Hematopoietic multipotent progenitor cell treated with erythropoietin and hydrocortisone succinate and interleukin-3 and kit ligand, for 8 days (in vitro differentiated cells): ENCODE measurements at regions not wholly inside any gene's neighbourhood (a gene's known extent, or its start where the extent isn't known, plus 50 kb on each side); places are given as distances from the start of the nearest gene placed in this dataset.

Experiments
- DNase-seq: peaks from one replicate; pipeline ENCODE4 v3.0.0-alpha.2; 2015

DNA sequence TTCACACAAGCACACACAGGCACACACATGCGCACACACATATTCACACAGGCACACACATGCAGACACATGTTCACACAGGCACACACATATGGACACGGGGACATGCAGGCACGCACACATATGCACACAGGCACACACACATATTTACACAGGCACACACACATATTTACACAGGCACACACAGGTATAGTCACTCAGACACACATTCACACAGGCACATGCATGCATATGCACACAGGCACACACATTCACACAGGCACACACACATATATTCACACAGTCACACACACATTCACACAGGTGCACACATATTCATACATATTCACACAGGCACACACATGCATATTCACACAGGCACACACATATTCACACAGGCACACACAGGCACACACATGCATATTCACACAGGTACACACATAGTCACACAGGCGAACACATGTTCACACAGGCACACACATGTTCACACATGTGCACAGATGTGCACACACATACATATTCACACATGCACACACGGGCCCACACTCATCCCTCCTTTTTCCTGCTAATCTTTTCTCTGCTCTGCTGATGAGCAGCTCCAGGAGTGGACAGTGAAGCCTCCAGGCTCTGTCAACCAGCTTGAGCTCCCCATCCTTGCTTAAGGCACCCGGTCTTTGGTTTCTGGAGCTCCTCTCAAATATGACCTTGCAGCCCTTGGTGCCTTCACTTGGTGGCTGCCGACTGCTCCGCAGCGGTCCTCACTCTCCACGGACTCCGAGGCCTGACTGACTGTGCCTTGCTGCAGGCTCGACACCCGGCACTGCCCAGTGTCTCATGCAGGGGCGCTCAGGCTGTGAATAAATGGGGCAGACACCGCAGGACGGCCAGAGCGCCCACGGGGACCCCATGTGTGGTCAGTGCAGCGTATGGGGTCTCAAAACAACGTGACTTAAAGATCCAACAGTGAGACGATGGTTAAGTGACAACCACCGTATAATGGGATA lies 581.2 kb upstream of the MGMT start:
- DNase-seq = no peak

DNA sequence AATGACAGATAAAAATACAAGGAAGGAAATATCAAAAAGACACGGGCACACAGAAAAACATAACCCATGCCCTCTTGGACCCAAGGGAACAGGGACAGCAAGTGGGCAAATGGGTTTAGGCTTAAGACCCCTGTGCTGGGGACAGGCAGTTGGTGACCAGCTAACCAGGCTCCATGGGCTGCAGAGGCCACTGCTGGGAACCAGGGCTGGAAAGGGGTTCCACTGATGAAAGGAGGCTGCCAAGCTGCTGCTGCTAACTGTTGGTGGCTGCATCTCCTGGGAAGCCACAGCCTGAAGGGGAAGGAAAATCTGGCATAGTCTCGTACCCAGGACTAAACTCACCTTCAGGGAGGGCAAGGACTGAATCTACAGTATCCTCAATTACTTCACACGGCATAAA lies 579.2 kb upstream of the MGMT start:
- DNase-seq = no peak

DNA sequence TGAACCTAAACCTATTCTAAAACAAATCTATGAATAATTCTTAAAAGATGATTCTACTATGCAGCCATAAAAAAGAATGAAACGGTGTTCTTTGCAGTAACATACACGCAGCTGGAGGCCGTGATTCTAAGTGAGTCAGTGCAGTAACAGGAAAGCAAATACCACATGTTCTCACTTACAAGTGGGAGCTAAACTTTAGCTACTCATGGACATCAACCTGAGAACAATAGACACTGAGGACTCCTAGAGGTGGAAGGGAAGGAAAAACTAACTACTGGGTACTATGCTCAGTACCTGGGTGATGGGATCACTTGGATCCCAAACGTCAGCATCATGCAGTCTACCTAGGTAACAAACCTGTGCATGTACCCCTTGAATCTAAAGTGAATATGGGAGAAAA lies 575.0 kb upstream of the MGMT start:
- DNase-seq = no peak

DNA sequence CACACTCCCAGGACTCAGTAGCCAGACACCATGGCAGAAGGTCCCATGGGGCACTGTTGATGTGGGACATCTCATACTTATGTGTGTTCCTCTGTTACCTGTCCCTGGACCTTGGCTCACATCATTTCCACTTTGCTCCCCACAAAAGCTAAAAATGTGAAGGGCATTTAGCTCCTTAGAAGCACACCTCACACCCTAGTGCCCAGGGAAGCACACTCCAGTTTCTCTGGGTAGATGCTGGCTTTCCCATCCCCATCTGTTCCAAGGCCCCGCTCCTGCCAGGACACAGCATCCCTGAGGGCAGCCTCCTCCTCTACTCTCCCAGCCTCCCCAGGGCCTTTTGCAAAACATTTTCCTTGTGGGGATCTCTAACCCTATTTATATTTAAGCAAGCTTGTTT lies 572.4 kb upstream of the MGMT start:
- no peak for DNase-seq

DNA sequence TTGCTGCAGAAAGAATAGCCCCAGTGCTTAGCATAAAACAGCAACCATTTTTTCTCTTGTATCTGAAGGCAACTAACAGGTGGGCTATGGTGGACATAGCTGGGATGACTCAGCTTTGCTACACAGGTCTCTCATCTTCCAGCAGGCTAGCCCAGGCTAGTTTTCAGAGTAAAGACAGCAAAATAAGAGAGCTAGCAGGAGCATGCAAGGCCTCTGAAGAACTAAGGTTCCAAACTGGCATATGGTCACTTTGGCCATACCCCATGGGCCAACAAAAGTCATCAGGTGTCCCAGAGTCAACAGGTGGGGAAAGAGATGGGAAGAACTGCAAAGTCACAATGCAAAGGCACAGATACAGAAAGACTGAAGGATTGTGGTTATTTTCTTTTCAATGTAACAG lies 571.6 kb upstream of the MGMT start:
- no peak for DNase-seq

DNA sequence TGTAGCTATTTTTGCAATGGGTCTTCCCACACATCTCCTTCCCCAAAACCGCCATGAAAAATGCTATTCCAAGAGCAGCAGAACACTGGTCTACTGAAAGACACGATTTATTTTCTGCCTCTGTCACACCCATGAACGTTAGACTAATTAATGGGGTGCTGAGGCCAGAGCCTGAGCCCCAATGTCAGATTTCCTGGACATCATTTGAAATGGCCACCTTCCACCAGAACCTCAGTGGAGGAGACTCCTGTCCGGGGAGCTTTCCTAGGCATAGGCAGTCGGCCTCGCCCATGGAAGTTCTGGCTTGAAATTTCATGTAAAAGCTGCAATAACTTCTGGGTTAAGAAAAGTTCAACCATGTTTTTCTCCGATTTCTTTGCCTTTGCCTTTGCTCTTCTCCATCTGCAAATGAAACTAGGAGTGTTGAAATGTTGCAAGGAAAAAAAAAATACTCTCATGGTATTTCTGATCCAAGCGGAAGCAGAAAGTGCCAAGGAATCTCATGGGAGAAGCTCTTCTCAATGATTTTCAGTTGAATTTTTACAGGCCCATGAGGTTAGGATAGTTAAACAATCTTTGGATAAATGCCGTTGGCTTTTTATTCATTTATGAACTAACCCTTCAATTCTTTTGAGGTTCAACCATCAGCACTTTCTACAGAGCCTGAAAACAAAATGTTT lies 570.8 kb upstream of the MGMT start:
- DNase-seq = no peak

DNA sequence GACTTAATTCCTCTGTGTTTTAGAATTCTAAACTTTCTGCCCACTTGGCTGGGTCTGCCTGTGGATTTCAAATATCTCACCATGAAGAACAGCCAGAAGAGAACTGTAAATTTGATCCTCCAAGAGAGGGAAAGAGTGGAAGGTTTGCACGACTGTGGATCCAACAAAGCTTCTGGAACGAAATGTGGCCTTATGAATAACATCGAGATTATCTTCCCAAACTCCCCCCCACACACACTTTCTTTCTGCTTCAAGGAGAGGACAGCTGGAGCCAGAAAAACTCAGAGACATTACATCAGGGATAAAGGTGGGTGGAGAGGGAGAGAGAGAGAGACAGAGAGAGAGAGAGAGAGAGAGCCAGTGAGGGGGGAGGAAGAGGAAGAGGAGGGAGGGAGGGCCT lies 570.1 kb upstream of the MGMT start:
- DNase-seq = no peak

DNA sequence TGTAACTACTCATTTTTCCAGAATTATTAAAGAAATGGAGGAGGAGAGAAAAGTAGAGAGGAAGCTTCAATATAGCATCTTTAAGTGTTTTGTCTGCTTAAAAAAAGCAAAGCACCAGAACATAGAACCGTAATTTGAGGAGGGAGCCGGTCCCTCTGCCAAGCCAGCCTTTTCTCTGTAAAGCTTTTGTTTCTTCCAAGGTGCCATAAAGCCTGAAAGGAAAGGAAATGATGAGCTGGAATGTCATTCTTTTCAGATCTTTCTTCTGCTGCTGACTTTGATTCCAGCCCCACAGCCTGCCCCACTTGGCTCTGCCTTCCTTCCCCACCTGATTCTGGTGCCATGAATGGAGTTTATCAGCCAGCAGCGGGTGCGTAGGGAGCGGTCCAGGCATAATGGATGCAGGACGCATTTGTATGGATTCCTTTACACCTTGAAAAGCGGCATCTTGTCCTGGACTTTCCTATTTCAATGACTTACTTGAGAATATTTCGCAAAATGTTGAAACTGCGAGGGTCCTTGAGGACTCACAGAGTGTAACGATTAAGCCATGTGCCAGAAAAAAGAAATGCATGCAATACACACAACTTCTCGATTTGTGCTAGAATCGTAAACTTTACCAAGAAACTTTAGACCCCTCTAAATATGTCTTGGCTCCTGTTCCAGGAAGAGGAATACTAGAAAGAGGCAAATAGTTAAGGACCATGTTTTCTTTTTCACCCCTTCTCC lies 569.5 kb upstream of the MGMT start:
- DNase-seq = no peak

DNA sequence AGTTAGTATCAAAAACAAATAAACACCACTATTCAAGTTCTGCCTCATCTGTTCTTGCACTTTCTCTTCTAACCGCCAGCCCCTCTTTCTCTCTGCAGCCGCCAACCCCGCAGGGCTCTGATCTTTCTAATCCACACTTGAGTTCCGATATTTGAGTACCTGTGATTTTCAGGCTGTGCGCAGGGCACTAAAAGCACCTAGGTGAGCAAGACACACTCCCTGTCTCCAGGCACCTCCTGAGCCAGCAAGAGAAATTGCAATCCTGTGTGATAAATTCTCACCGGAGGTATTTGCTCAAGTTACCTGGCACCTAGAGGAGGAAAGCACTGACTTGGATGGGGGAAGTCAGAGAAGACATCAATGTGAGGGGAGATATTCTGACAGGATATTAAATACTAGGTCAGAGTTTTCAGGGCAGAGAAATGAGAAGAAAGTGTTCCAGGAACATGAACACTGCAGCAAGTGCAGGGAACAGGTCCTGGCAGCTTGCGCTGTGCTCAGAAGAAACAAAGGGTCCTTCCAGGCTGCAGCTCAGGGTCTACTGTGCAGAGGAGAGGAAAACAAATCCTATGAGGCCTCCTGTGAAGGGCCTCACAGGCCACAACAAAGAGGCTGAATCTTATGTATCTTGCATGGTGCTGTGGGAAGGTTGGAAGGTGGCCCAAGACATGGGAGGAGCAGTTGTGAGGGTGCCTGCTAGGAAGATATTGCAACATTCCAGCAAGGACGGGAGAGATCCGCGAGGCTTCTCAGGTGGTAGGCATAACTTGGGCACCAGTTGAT lies 568.7 kb upstream of the MGMT start:
- DNase-seq = no peak

DNA sequence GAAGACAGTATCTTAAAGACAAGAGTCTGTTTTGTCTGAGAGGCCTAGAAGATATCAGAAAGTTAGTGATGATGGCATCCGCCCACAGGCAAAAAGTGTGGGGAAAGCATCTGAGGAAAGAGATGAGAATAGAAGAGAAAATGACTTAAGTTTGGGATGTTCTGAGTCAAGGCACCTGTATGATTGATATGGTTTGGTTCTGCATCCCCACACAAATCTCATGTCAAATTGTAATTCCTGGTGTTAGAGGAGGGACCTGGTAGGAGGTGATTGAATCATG lies 568.2 kb upstream of the MGMT start:
- DNase-seq = no peak

DNA sequence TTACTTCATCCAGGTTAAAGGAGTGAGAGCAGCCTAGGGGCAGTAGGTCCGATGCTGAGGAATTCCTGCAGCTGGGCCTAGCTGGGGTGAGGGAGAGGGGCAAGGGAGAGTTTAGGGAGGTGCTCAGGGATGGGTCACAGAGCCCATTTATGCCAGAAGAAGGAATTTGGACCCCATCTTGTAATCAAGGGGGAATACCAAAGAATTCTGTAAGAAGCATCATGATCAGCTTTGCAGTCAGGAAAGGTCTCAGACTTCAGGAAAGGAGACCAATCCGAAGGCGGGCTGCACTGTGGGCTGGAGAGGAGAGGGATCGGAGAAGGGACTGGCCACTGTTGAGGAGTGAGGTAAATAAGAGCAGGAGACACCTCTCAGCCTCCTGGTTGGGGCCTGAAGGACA lies 566.6 kb upstream of the MGMT start:
- DNase-seq = no peak

DNA sequence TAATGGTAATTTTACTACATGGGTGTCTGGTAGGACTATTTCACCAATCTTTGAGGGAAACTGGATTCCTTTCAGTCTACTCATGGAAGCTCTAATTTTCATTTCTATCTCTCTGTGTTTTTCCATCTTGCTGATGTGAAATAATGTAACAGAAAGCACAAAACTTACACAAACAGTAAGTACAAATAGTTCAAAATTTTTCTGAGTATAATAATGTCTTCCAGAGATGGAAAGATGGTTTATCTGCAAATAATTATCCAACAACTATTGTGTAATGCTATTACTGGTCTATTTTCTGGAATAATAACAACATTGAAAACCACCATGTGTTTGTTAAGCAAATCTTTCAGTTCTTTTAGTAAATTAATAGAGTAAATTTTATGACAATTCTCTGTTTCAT lies 565.8 kb upstream of the MGMT start:
- no peak for DNase-seq

DNA sequence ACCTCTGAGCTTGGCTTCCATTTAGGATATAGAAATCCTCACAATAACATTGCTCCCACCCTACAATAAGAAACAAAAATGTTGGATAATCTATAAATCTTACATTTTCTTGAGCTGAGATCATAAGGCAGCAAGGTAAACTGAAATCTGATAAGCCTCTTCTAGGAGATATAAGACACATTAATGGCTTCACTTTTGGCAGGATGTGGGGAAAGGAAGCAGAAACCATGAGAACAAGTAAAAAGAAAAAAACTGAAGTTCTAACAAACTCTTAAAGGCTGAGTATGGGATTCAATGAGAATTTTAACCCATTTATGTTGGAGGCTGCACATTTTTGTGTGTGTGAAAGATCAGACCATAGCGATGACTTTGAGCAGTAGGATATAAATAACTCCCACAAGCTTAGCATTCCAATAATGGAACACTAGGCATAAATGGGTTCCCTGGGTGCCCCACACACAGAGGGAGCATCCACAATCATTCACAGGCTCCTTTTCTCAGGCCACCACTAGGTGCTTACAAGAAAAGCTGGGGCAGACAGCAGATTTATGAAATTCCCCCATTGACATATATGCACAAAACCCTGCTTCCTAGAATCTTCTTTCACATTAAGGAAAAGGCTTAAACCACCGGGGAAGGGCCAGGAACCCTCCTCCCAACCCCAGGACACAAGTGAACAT lies 564.9 kb upstream of the MGMT start:
- no peak for DNase-seq

DNA sequence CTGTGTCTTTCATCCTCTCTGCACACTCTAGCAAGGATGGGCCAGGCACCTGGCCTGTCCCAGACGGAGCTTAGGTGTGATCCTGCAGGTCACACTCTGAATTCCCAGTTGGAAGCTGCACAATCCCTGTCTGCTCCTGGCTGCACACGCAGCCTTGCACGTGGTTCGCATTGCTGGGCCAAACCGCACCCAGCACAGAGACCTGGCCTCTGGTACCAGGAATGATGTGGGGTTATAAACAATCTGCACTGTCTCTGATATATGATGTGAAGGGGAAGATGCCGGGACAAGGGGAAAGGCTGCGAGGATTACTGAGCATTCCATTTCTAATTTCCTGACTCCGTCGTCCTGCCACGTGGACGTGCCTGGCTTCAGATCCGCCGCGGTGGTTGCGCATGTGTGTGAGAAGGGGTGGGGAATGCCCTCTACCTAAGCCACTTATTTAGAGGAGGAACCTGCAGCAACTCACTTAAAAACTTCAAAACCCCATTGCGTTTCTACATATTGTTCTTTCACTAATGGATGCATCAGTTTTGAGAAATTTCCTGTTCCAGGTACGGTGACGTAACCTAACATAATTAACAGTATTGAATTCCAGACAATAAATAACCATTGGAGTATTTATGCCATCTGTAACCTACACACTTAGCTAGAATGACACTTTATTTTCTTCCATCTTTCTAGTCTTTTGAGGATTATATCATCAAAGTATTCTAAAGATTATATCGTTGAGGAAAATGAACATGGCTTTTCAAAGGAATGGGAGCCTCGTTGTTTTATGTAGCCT lies 559.7 kb upstream of the MGMT start:
- DNase-seq = no peak

DNA sequence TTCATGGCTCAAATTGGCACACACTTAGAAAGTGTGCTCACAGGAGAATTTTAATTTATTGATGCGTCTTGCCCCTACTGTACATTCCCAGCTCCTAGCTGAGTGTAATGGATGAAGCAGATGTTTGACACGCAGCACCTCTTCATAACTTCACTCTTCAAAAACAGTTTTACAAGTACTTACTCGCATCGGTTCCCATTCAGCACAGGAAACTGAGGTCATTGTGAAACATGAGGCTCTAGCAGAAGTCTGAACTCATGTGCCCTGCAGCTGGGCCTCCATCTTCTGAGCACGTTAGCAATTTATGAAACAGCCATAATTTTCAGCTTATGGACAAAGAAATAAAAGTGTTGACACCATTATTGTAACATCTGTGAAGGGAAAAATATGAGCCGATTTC lies 558.9 kb upstream of the MGMT start:
- DNase-seq = no peak

DNA sequence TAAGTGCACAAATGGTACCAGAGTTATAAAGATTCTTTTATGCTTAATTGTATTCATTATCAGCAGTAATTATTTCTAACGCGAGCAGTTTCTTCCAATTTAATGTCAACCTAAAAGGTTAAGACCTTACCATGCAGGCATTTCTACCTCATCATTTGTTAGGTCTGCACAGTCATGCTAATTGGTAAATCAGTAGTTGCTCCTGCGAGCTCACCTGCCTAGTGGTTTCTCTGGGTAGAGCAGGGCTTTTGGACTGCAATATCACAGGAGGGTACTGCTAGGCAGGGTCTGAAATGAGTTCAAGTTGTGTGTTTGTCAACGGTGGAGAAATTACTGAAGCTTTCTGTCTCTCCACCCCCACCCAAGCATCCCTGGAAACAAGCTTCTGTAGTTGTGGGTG lies 558.5 kb upstream of the MGMT start:
- no peak for DNase-seq

DNA sequence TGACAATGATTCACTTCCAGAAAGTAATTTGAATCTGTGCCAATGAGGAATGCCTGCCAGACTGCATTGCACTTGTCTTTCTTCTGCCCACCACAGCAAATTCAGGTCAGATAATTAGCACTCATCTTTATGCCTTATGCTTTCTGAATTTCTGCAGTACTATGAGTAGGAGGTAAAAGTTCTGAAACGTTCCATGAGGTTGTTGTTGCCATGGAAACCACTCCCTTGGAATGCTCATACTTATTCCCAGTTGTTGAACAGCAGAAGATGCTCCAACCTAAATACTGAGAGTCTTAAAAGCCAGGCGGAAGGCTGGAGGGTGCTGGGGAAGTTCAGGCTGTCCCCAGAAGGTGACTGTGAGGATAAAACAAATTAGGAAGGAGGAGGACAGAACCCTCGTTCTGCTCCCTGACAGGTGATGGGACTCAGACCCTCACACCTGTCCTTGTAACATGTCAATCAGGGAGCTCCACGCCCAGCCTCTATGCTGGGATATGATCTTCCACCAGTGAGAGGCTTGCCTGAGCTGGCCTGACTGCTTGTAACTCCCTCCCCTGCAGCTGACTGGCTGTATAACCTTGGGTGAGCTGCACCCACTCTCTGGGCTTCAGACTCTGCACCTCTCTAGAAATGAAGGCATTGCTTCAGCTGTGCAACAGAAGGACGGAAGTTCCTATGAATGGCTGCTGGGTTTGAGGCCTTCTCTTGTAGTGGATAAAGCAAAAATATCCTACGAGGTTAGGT lies 554.3 kb upstream of the MGMT start:
- DNase-seq = no peak

DNA sequence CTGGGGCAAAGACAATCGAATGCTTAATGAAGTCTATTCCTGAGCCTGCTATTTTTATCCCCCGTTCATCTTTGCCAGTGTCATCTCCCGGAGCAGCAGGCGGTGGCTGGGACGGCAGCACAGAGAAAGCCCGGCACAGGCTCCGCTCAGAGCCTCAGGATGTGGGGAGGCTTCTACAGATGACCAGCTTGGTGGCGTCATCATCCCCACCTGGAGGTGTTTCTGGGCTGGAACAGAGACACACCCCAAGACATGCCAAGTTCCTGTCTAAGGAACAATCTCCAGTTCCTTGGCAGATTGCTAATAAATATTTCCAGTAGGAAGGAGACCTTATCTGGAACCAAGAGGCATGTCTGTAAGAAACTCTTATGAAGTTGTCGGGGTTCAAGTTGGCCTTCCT lies 552.4 kb upstream of the MGMT start:
- no peak for DNase-seq

DNA sequence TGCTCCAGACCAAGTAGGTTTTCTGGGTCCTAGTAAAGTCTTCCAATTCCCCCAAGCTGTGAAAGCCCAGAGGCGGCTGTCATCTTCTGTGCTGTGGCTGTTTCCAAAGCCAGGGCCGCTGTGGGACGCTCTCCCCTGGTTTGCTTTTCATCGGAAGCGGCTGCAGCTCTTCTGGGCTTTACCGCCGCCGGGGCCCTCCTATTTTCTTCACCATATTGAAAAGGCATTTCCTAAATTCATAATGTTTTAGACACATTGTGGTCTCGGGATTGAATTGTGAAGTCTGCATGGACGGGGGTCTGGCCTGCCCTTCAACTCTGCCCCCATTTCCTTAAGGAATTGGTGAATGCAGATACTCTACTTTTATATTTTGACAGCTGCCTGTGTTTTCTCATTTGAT lies 551.4 kb upstream of the MGMT start:
- DNase-seq = no peak

DNA sequence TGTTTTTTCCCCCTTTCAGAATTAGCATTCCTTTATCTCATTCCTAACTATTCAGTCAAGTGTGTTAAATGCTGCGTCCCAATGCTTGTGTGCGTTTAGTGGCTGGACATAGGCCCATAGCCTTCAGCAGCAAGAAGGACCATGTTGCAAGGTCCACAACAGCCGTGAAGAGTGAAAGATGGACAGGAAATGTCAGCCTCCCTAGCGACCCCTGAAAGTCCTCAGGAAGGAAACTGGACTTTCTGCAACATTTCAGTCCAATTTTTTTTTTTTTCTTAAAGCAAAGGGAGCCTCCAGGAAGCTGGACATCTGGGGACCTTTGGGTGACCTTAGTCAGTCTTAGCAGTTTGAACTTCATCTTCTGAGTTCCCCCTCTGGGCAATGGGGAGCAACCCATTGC lies 550.7 kb upstream of the MGMT start:
- DNase-seq = no peak

DNA sequence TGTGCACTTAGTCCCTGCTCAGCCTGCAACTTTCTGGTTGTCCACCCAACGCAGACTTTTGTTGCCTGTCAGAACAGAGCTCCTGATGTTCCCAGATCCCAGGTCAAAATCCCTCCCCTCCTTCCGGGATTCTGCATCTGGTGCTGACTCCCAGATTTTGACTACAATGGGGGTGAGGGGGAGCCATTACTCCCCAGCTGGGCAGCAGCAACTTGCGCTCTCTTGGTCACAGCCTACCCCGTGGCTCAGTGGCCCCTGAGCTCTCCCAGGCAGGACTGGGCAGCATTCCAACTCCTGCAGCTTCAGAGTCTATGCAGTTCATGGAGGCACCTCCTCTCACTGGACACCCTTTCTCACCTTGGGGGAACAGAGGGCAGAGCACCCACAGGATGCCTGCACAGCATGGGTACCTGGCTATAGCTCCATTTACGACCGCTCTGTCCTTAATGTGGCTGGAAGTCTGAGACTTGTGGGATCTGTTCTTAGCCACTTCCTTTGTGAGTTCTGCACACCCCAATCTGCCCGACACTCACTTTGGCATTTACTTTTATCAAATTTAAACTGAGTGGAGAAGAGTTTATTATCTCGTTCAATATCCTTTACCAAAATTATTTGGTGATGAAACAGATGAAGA lies 545.5 kb upstream of the MGMT start:
- DNase-seq = no peak
